Thoracic aorta (tissue), 2 donors: ENCODE measurements at regions not wholly inside any gene's neighbourhood (a gene's known extent, or its start where the extent isn't known, plus 50 kb on each side); places are given as distances from the start of the nearest gene placed in this dataset.
"Not testable (repeated sequence)": the region's sequence is repeated elsewhere in the genome, so short reads cannot be mapped to it uniquely, and the experiment has no call there.

ENCODE experiments used
- ATAC-seq: fragments of 150-250 bp; one replicate; pipeline ENCODE4 v1.8.0; 2017; ENCODE audit warnings: low read depth; ENCODE audit not compliant: insufficient number of reproducible peaks, low FRiP score
- DNase-seq: peaks from one replicate; pipeline ENCODE4 v3.0.0-alpha.2; 2020; ENCODE audit warnings: low spot score
- H3K27ac ChIP-seq, 2 donors: fragments of 200-600 bp; sonication (generic); 1 replicate in 1 of 2; 2 replicates in 1 of 2; pipeline ENCODE4 v1.5.1; 2016; ENCODE audit warnings: mild to moderate bottlenecking in 2 of 2, moderate library complexity in 2 of 2
- H3K27me3 ChIP-seq: fragments of 200-600 bp; sonication (generic); replicated peaks from 2 replicates; pipeline ENCODE4 v1.6.0; 2016; ENCODE audit warnings: mild to moderate bottlenecking; ENCODE audit not compliant: insufficient read depth
- H3K36me3 ChIP-seq: fragments of 200-600 bp; sonication (generic); one replicate; pipeline ENCODE4 v1.5.1; 2016
- H3K4me1 ChIP-seq, 2 donors: fragments of 200-600 bp; sonication (generic); 1 replicate in 1 of 2; 2 replicates in 1 of 2; pipeline versions ENCODE4 v1.5.1 to v1.6.0; 2016; ENCODE audit warnings: low read depth in 2 of 2, mild to moderate bottlenecking in 1 of 2; ENCODE audit not compliant: control insufficient read depth in 1 of 2
- H3K4me3 ChIP-seq: fragments of 200-600 bp; sonication (generic); 2 replicates; pipeline ENCODE4 v1.5.1; 2016; ENCODE audit warnings: mild to moderate bottlenecking
- H3K9me3 ChIP-seq: fragments of 200-600 bp; sonication (generic); 2 replicates; pipeline ENCODE4 v1.5.1; 2016
- CTCF ChIP-seq: fragments of 200-600 bp; sonication (generic); IDR thresholded peaks from one replicate; pipeline ENCODE4 v1.5.1; 2019; ENCODE audit warnings: antibody characterized with exemption

GRCh38 chr13:56752636-56753035 is 388.1 kb upstream of the PRR20A start:
- Histone ChIP-seq H3K36me3 (no peaks in the 10 kb centered on the region), H3K4me1 (no peaks in the 10 kb centered on the region), H3K27me3 (no peaks in the 10 kb centered on the region), H3K27ac (no peak overlapping the region), H3K9me3 (no peaks in the 10 kb centered on the region), H3K4me3 (no peak overlapping the region)
- ATAC-seq (no peak), DNase-seq (no peak)
- TF ChIP-seq CTCF: no peak

- Histone ChIP-seq H3K9me3 (no peaks in the 10 kb centered on the region), H3K27me3 (no peaks in the 10 kb centered on the region), H3K36me3 (no peaks in the 10 kb centered on the region), H3K27ac (no peak overlapping the region), H3K4me3 (no peak overlapping the region), H3K4me1 (no peaks in the 10 kb centered on the region)
- TF ChIP-seq CTCF: no peak
- no peak for ATAC-seq
- no peak for DNase-seq
Observed at GRCh38 chr13:56755181-56755935, 385.4 kb upstream of the PRR20A start.

DNA sequence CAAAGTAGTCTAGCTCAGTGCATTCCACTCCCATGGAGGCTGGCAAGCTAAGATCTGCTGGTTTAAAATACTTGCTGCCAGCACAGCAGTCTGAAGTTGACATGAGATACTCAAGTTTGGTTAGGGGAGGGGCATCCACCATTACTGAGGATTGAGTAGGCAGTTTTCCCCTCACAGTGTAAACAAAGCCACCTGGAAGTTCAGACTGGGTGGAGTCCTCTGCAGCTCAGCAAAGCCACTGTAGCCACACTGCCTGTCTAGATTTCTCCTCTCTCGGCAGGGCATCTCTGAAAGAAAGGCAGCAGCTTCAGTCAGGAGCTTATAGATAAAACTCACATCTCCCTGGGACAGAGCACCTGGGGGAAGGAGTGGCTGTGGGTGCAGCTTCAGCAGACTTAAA is 377.4 kb upstream of the PRR20A start:
- not testable (repeated sequence) for H3K9me3 ChIP-seq, H3K4me3 ChIP-seq, DNase-seq, H3K36me3 ChIP-seq, H3K27me3 ChIP-seq, H3K27ac ChIP-seq, H3K4me1 ChIP-seq, ATAC-seq

DNA sequence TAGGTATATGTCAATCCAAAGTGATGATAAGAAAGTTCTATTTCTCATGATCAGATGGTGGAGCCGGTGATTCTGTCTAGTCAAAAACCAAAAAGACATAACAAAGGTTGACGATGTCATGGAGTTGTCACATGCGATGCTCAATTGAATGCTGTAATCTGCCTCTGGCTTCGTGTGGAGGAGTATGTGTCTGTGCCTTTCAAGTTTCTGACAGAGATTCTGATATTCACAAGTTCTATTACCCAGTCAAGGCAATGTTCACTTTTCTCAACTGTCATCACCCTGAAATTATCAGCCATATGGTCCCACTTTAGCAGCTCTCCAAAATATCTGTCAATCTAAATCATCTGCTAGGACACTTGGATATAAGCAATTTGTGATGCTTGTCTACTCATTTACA is 367.6 kb upstream of the PRR20A start:
- no peaks in the 10 kb centered on the region for H3K36me3 ChIP-seq
- no peak overlapping the region for H3K4me3 ChIP-seq
- no peak for TF ChIP-seq CTCF
- no peaks in the 10 kb centered on the region for H3K9me3 ChIP-seq
- H3K27ac ChIP-seq: no peak overlapping the region
- H3K27me3 ChIP-seq: no peaks in the 10 kb centered on the region
- DNase-seq (no peak), ATAC-seq (no peak)
- no peaks in the 10 kb centered on the region for H3K4me1 ChIP-seq

DNA sequence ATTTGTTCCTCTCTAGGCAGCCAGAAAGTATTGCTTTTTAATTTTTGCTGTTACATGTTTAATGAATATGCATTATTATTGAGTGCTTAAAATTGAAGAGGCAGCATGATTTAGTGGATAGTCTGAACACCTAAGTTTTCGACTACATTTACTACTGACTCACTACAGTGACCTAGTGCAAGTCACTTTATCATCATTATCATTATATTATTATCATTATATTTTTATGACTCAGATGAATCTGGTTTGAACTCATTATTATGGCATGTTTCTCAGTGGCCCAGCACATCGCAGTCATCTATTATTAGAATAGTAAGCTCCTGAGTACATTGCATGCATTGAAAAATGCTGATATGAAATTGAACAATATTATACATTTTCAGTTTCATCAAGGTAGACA is 351.2 kb upstream of the PRR20A start:
- TF ChIP-seq CTCF: no peak
- Histone ChIP-seq H3K9me3 (no peaks in the 10 kb centered on the region), H3K27ac (no peak overlapping the region), H3K36me3 (no peaks in the 10 kb centered on the region), H3K4me1 (no peaks in the 10 kb centered on the region), H3K4me3 (no peak overlapping the region), H3K27me3 (no peaks in the 10 kb centered on the region)
- ATAC-seq: no peak
- DNase-seq: no peak

DNA sequence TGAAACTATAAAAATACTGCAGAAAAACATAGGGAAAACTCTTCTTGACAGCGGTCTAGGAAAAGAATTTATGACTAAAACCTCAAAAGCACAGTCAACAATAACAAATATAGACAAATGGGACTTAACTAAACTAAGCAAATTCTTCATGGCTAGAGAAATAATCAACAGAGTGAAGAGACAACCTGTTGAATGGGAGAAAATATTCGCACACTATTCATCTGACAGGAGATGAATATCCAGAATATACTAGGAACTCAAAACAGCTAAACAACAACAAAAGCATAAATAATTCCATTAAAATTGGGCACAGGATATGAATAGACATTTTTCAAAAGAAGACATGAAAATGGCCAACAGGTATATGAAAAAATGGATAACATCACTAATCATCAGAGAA is 303.6 kb upstream of the PRR20A start:
- Histone ChIP-seq H3K4me1 (no peaks in the 10 kb centered on the region), H3K4me3 (no peak overlapping the region), H3K27me3 (no peaks in the 10 kb centered on the region), H3K9me3 (no peaks in the 10 kb centered on the region), H3K36me3 (no peaks in the 10 kb centered on the region), H3K27ac (no peak overlapping the region)
- no peak for ATAC-seq
- TF ChIP-seq CTCF: no peak
- DNase-seq: no peak
